ENCODE measurements at regions not wholly inside any gene's neighbourhood (a gene's known extent, or its start where the extent isn't known, plus 50 kb on each side); places are given as distances from the start of the nearest gene placed in this dataset.

DNA sequence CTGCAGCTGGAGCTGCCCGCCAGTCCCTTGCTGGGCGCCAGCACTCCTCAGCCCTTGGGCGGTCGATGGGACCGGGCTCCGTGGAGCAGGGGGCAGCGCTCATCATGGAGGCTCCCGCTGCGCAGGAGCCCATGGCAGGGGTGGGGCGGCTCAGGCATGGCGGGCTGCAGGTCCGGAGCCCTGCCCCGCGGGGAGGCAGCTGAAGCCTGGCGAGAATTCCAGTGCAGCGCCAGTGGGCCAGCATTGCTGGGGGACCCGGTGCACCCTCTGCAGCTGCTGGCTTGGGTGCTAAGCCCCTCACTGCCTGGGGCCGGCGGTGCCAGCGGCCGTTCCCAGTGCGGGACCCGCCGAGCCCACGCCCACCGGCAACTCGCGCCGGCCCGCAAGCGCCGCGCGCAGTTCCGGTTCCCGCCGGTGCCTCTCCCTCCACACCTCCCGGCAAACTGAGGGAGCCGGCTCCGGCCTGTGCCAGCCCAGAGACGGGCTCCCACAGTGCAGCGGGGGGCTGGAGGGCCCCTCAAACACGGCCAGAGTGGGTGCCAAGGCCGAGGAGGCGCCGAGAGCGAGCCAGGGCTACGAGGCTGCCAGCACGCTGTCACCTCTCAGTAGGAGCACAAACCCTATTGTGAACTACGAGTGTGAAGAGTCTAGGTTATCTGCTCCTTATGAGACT is 687.1 kb downstream of the PCDH17 start:
- no peak overlapping the region for H3K4me2 ChIP-seq
- WGBS (ENCODE audit: low lambda C conversion rate, missing lambda C conversion rate): over 99% methylated on average over 48 of the region's 50 CpGs

DNA sequence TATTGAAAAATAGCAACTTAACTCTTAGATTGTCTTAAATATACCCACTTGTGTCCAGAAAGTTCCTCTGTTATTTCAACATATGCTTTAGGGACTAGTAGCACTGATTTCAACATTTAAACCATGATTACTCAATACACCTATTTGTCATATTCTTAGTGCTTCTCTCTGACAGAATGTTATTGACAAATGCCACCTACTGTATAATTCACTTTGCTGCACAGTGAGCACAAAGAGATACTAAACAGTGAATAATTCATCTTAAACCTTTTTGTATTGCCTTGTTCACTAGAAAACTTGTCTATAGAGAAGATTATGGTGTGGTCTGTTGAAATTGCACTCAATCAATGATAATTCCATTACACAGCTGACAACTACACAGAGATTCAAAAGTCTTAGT is 692.6 kb downstream of the PCDH17 start:
- Histone ChIP-seq H4K20me1 (ENCODE audit: insufficient read depth, poor library complexity, severe bottlenecking) (no peaks in the 10 kb centered on the region), H3K36me3 (replicated peaks; ENCODE audit: insufficient read depth, low read depth) (no peaks in the 10 kb centered on the region), H2AFZ (no peak overlapping the region), H3K27me3 (no peaks in the 10 kb centered on the region), H3K4me1 (ENCODE audit: insufficient read depth) (no peaks in the 10 kb centered on the region), H3K9me2 (replicated peaks; ENCODE audit: insufficient read depth) (no peaks in the 10 kb centered on the region), H3K79me2 (no peaks in the 10 kb centered on the region), H3K9me3 (ENCODE audit: low read depth) (no peaks in the 10 kb centered on the region), H3K27ac (no peak overlapping the region), H3K4me2 (no peak overlapping the region), H3K4me3 (no peak overlapping the region)
- no peak for DNase-seq (ENCODE audit: low spot score)
- TF ChIP-seq EZH2 (IDR thresholded peaks at IDR 0.05; ENCODE audit: borderline replicate concordance) (no peak), EZH2phosphoT487 (IDR thresholded peaks at IDR 0.05; ENCODE audit: low read depth, severe bottlenecking, unreplicated experiment) (no peak)
- TF ChIP-seq, protein P1, sequence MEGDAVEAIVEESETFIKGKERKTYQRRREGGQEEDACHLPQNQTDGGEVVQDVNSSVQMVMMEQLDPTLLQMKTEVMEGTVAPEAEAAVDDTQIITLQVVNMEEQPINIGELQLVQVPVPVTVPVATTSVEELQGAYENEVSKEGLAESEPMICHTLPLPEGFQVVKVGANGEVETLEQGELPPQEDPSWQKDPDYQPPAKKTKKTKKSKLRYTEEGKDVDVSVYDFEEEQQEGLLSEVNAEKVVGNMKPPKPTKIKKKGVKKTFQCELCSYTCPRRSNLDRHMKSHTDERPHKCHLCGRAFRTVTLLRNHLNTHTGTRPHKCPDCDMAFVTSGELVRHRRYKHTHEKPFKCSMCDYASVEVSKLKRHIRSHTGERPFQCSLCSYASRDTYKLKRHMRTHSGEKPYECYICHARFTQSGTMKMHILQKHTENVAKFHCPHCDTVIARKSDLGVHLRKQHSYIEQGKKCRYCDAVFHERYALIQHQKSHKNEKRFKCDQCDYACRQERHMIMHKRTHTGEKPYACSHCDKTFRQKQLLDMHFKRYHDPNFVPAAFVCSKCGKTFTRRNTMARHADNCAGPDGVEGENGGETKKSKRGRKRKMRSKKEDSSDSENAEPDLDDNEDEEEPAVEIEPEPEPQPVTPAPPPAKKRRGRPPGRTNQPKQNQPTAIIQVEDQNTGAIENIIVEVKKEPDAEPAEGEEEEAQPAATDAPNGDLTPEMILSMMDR (IDR thresholded peaks at IDR 0.05; ENCODE audit: poor library complexity): no peak

More for the DNA sequence above, 687.1 kb downstream of the PCDH17 start:
- Histone ChIP-seq H3K79me2 (no peaks in the 10 kb centered on the region), H3K9me2 (replicated peaks; ENCODE audit: insufficient read depth) (no peaks in the 10 kb centered on the region), H3K9me3 (ENCODE audit: low read depth) (no peaks in the 10 kb centered on the region), H3K4me3 (no peak overlapping the region), H4K20me1 (ENCODE audit: insufficient read depth, poor library complexity, severe bottlenecking) (no peaks in the 10 kb centered on the region), H3K36me3 (replicated peaks; ENCODE audit: insufficient read depth, low read depth) (no peaks in the 10 kb centered on the region), H2AFZ (no peak overlapping the region), H3K27ac (no peak overlapping the region), H3K27me3 (no peaks in the 10 kb centered on the region), H3K4me1 (ENCODE audit: insufficient read depth) (no peaks in the 10 kb centered on the region)
- TF ChIP-seq EZH2phosphoT487 (IDR thresholded peaks at IDR 0.05; ENCODE audit: low read depth, severe bottlenecking, unreplicated experiment) (no peak), EZH2 (IDR thresholded peaks at IDR 0.05; ENCODE audit: borderline replicate concordance) (no peak)
- TF ChIP-seq, protein P1 (IDR thresholded peaks at IDR 0.05; ENCODE audit: poor library complexity): no peak
- no peak for DNase-seq (ENCODE audit: low spot score)

DNA sequence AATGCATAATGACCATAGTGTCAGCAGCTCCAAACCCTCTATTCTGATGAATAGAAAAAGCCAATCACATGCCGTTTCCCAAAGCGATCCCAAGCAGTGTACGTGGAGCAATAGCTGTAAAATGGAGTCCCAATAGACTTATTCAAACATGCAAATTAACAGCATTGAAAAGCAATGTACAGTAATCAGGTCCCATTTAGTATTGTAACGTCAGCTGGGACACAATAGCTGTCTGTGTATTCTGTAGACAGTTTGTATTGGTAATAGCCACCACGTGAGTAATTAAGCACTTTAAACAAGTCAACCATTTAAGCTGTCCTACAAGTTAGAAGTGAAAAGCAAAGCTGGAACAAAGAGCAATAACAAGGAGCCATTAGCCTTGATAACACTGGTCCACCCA is 698.2 kb downstream of the PCDH17 start:
- no peaks in the 10 kb centered on the region for H4K20me1 ChIP-seq (ENCODE audit: insufficient read depth, poor library complexity, severe bottlenecking)
- no peak overlapping the region for H3K4me3 ChIP-seq
- DNase-seq (ENCODE audit: low spot score): no peak
- TF ChIP-seq, protein P1 (IDR thresholded peaks at IDR 0.05; ENCODE audit: poor library complexity): no peak
- TF ChIP-seq EZH2 (IDR thresholded peaks at IDR 0.05; ENCODE audit: borderline replicate concordance): no peak
- no peak for TF ChIP-seq EZH2phosphoT487 (IDR thresholded peaks at IDR 0.05; ENCODE audit: low read depth, severe bottlenecking, unreplicated experiment)
- H3K4me1 ChIP-seq (ENCODE audit: insufficient read depth): no peaks in the 10 kb centered on the region
- WGBS (ENCODE audit: low lambda C conversion rate, missing lambda C conversion rate): 85% methylated on average over 5 of the region's 5 CpGs
- H3K9me2 ChIP-seq (replicated peaks; ENCODE audit: insufficient read depth): no peaks in the 10 kb centered on the region
- H3K4me2 ChIP-seq: no peak overlapping the region
- H2AFZ ChIP-seq: no peak overlapping the region
- no peak overlapping the region for H3K27ac ChIP-seq
- H3K36me3 ChIP-seq (replicated peaks; ENCODE audit: insufficient read depth, low read depth): no peaks in the 10 kb centered on the region
- no peaks in the 10 kb centered on the region for H3K79me2 ChIP-seq
- H3K27me3 ChIP-seq: no peaks in the 10 kb centered on the region
- no peaks in the 10 kb centered on the region for H3K9me3 ChIP-seq (ENCODE audit: low read depth)

DNA sequence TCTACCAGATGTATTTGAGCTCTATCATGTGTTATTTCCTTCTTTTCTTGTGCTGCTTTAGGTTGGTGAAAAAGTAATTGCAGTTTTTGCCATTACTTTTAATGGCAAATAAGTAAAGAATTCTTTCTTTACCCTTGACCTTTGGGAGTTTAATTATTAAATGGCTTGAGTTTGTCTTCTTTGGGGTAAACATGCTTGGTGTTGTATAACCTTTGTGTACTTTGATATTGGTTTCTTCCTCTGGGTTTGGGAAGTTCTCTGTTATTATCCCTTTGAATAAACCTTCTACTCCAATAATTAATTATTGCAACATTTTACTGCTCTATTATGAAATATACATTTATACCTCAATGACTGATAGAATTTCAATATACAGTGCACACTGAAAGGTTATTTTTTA is 709.4 kb downstream of the PCDH17 start:
- H3K27me3 ChIP-seq: no peaks in the 10 kb centered on the region
- H2AFZ ChIP-seq: no peak overlapping the region
- H3K9me2 ChIP-seq (replicated peaks; ENCODE audit: insufficient read depth): no peaks in the 10 kb centered on the region
- H3K36me3 ChIP-seq (replicated peaks; ENCODE audit: insufficient read depth, low read depth): no peaks in the 10 kb centered on the region
- no peak for DNase-seq (ENCODE audit: low spot score)
- H3K4me1 ChIP-seq (ENCODE audit: insufficient read depth): no peaks in the 10 kb centered on the region
- H3K4me2 ChIP-seq: no peak overlapping the region
- H3K27ac ChIP-seq: no peak overlapping the region
- H4K20me1 ChIP-seq (ENCODE audit: insufficient read depth, poor library complexity, severe bottlenecking): no peaks in the 10 kb centered on the region
- no peaks in the 10 kb centered on the region for H3K79me2 ChIP-seq
- H3K4me3 ChIP-seq: no peak overlapping the region
- TF ChIP-seq EZH2phosphoT487 (IDR thresholded peaks at IDR 0.05; ENCODE audit: low read depth, severe bottlenecking, unreplicated experiment) (no peak), EZH2 (IDR thresholded peaks at IDR 0.05; ENCODE audit: borderline replicate concordance) (no peak)
- TF ChIP-seq, protein P1 (IDR thresholded peaks at IDR 0.05; ENCODE audit: poor library complexity): no peak
- H3K9me3 ChIP-seq (ENCODE audit: low read depth): no peaks in the 10 kb centered on the region

Data from hepatocyte (in vitro differentiated cells).